Hepatocyte (in vitro differentiated cells): ENCODE measurements at regions not wholly inside any gene's neighbourhood (a gene's known extent, or its start where the extent isn't known, plus 50 kb on each side); places are given as distances from the start of the nearest gene placed in this dataset.

Source experiments
- DNase-seq: peaks from one replicate; pipeline ENCODE4 v3.0.0-alpha.2; 2016; ENCODE audit warnings: low spot score
- H2AFZ ChIP-seq: fragments of 200-600 bp; sonication (generic); 2 replicates; pipeline ENCODE4 v1.6.0; 2016; ENCODE audit warnings: antibody characterized with exemption, mild to moderate bottlenecking
- H3K27ac ChIP-seq: fragments of 200-600 bp; sonication (generic); 2 replicates; pipeline ENCODE4 v1.5.1; 2016; ENCODE audit warnings: mild to moderate bottlenecking
- H3K27me3 ChIP-seq: fragments of 200-600 bp; sonication (generic); 2 replicates; pipeline ENCODE4 v1.6.1; 2016
- H3K36me3 ChIP-seq: fragments of 200-600 bp; sonication (generic); replicated peaks from 2 replicates; pipeline ENCODE4 v1.5.1; 2016; ENCODE audit warnings: low read depth; ENCODE audit not compliant: insufficient read depth
- H3K4me1 ChIP-seq: fragments of 200-600 bp; sonication (generic); 2 replicates; pipeline ENCODE4 v1.5.1; 2016; ENCODE audit warnings: mild to moderate bottlenecking, moderate library complexity; ENCODE audit not compliant: insufficient read depth
- H3K4me2 ChIP-seq: fragments of 200-600 bp; sonication (generic); 2 replicates; pipeline ENCODE4 v1.6.0; 2016
- H3K4me3 ChIP-seq: fragments of 200-600 bp; sonication (generic); 2 replicates; pipeline ENCODE4 v1.5.1; 2016; ENCODE audit warnings: mild to moderate bottlenecking
- H3K79me2 ChIP-seq: fragments of 200-600 bp; sonication (generic); 2 replicates; pipeline ENCODE4 v1.6.0; 2017; ENCODE audit warnings: mild to moderate bottlenecking
- H3K9me2 ChIP-seq: fragments of 200-600 bp; sonication (generic); replicated peaks from 2 replicates; pipeline ENCODE4 v1.6.0; 2017; ENCODE audit warnings: mild to moderate bottlenecking; ENCODE audit not compliant: insufficient read depth
- H3K9me3 ChIP-seq: fragments of 200-600 bp; sonication (generic); 2 replicates; pipeline ENCODE4 v1.5.1; 2016; ENCODE audit warnings: low read depth, mild to moderate bottlenecking
- H4K20me1 ChIP-seq: fragments of 200-600 bp; sonication (generic); 2 replicates; pipeline ENCODE4 v1.6.0; 2016; ENCODE audit warnings: mild to moderate bottlenecking; ENCODE audit not compliant: insufficient read depth, poor library complexity, severe bottlenecking
- EZH2 ChIP-seq: fragments of 200-600 bp; sonication (generic); IDR thresholded peaks from 2 replicates; pipeline ENCODE4 v1.6.1; 2016; ENCODE audit warnings: antibody characterized with exemption, mild to moderate bottlenecking, borderline replicate concordance
- EZH2phosphoT487 ChIP-seq: fragments of 200-600 bp; sonication (generic); IDR thresholded peaks from one replicate; pipeline ENCODE4 v1.6.1; 2018; ENCODE audit warnings: antibody characterized with exemption, mild to moderate bottlenecking, low read depth, moderate library complexity; ENCODE audit not compliant: unreplicated experiment, severe bottlenecking
- WGBS: methylation state at CpG from one replicate; pipeline ENCODE4 v1.1.6; 2016; ENCODE audit warnings: low lambda C conversion rate; ENCODE audit errors: missing lambda C conversion rate; 5-methylcytosine and 5-hydroxymethylcytosine counted together
- TF ChIP-seq, protein P1 (sequence below): fragments of 200-600 bp; sonication (generic); IDR thresholded peaks from 2 replicates; pipeline ENCODE4 v1.5.1; 2016; ENCODE audit warnings: antibody characterized with exemption, mild to moderate bottlenecking; ENCODE audit not compliant: poor library complexity

DNA sequence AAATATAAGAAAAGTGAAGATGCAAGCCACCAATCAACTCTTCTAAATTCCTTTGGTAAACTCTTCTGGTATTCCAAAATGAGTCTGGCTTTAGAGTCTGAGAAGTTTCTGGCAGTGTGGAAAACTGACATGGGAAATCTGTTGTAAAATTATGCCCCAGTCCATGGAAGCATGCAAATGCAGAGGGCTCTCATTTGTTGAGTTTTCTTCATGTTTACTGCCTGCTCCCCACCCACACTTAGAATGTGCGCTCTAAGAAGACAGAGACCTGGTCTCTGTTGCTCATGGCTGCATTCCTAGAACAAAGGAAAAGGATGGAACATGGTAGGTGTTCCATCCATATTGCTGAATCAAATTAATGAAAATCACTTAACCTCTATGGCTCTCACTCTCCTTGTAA, 411.8 kb upstream of the PDZRN3 start:
- Histone ChIP-seq H3K27me3 (no peaks in the 10 kb centered on the region), H3K27ac (no peak overlapping the region), H3K4me1 (no peaks in the 10 kb centered on the region), H3K9me2 (no peaks in the 10 kb centered on the region), H3K36me3 (no peaks in the 10 kb centered on the region), H3K4me3 (no peak overlapping the region), H2AFZ (no peak overlapping the region), H3K9me3 (no peaks in the 10 kb centered on the region), H4K20me1 (no peaks in the 10 kb centered on the region), H3K79me2 (no peaks in the 10 kb centered on the region), H3K4me2 (no peak overlapping the region)
- 0% methylated on average over 1 of the region's 1 CpG for WGBS
- no peak for TF ChIP-seq EZH2
- TF ChIP-seq EZH2phosphoT487, result no peak
- TF ChIP-seq, protein P1, sequence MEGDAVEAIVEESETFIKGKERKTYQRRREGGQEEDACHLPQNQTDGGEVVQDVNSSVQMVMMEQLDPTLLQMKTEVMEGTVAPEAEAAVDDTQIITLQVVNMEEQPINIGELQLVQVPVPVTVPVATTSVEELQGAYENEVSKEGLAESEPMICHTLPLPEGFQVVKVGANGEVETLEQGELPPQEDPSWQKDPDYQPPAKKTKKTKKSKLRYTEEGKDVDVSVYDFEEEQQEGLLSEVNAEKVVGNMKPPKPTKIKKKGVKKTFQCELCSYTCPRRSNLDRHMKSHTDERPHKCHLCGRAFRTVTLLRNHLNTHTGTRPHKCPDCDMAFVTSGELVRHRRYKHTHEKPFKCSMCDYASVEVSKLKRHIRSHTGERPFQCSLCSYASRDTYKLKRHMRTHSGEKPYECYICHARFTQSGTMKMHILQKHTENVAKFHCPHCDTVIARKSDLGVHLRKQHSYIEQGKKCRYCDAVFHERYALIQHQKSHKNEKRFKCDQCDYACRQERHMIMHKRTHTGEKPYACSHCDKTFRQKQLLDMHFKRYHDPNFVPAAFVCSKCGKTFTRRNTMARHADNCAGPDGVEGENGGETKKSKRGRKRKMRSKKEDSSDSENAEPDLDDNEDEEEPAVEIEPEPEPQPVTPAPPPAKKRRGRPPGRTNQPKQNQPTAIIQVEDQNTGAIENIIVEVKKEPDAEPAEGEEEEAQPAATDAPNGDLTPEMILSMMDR, result no peak
- DNase-seq, result no peak

DNA sequence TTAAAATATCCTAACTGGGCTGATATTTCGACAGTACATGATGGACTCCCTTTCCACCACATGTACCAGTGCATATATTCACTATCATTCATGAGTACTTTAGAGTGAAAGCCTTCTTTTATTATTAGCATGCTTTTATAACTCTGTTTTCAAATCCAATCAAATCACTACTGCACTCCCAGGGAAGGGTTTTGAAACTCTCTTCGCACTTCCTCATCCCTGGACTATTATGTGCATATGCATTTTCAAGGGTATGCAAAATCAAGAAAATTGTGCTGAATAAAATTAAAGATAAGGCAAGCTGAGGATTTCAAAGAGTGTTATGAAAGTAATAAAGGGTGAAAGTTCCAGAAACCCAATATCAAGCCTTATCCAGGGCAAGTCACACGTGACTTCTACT, 411.4 kb upstream of the PDZRN3 start:
- Histone ChIP-seq H3K9me2 (no peaks in the 10 kb centered on the region), H3K27me3 (no peaks in the 10 kb centered on the region), H2AFZ (no peak overlapping the region), H3K4me3 (no peak overlapping the region), H3K27ac (no peak overlapping the region), H3K9me3 (no peaks in the 10 kb centered on the region), H3K4me1 (no peaks in the 10 kb centered on the region), H4K20me1 (no peaks in the 10 kb centered on the region), H3K36me3 (no peaks in the 10 kb centered on the region), H3K79me2 (no peaks in the 10 kb centered on the region), H3K4me2 (no peak overlapping the region)
- DNase-seq, result no peak
- TF ChIP-seq, protein P1, result no peak
- TF ChIP-seq EZH2 (no peak), EZH2phosphoT487 (no peak)
- 97% methylated on average over 3 of the region's 3 CpGs for WGBS

DNA sequence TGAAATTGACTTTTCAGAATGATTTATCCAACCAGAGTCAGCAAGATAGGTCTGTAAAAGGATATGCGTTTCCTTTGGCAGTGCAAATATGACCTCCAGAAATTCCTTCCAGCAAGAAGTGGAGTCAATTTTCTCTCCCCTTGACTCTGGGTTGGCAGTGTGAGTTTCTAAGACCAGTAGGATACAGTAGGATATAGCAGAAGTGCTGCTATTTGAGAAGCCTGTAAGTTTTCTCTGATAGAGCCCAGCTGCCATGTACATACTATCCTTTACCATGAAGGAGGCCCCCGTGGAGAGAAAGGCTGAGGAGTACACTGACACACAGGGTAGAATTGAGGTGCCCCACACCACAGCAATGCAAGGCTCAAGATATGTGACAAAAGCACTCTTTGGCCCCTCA, 409.1 kb upstream of the PDZRN3 start:
- TF ChIP-seq, protein P1, result no peak
- H3K4me2 ChIP-seq, result no peak overlapping the region

DNA sequence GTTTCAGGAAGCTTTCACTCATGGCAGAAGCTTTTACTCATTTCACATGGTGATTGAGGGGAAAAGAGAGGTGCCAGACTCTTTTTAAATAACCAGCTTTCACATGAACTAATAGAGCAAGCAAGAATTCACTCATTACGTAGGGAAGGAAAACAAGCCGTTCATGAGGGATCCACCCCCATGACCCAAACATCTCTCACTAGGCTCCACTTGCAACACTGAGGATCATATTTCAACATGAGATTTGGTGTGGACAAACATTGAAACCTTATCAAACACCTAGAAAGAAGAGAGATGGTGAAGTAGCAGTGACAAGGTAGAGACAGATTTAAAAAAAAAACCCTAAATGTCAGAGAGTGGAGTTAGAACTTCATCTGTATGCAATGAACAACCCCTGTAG, 408.6 kb upstream of the PDZRN3 start:
- TF ChIP-seq EZH2phosphoT487, result no peak
- TF ChIP-seq, protein P1, result no peak
- TF ChIP-seq EZH2, result no peak
- 51% methylated on average over 2 of the region's 2 CpGs for WGBS
- H3K36me3 ChIP-seq, result no peaks in the 10 kb centered on the region
- no peak overlapping the region for H3K4me3 ChIP-seq
- no peaks in the 10 kb centered on the region for H3K27me3 ChIP-seq
- H3K4me2 ChIP-seq, result no peak overlapping the region
- no peak for DNase-seq
- no peaks in the 10 kb centered on the region for H3K79me2 ChIP-seq
- H3K4me1 ChIP-seq, result no peaks in the 10 kb centered on the region
- no peaks in the 10 kb centered on the region for H4K20me1 ChIP-seq
- H3K9me3 ChIP-seq, result no peaks in the 10 kb centered on the region
- no peaks in the 10 kb centered on the region for H3K9me2 ChIP-seq
- no peak overlapping the region for H3K27ac ChIP-seq
- H2AFZ ChIP-seq, result no peak overlapping the region

More for the DNA sequence above, 409.1 kb upstream of the PDZRN3 start:
- Histone ChIP-seq H3K9me3 (no peaks in the 10 kb centered on the region), H3K79me2 (no peaks in the 10 kb centered on the region), H3K36me3 (no peaks in the 10 kb centered on the region), H4K20me1 (no peaks in the 10 kb centered on the region), H3K4me1 (no peaks in the 10 kb centered on the region), H3K9me2 (no peaks in the 10 kb centered on the region), H3K27ac (no peak overlapping the region), H2AFZ (no peak overlapping the region), H3K4me3 (no peak overlapping the region), H3K27me3 (no peaks in the 10 kb centered on the region)
- WGBS, result 71% methylated on average over 2 of the region's 2 CpGs
- no peak for DNase-seq
